ENCODE measurements at regions not wholly inside any gene's neighbourhood (a gene's known extent, or its start where the extent isn't known, plus 50 kb on each side); places are given as distances from the start of the nearest gene placed in this dataset.

- no peak for TF ChIP-seq NFATC3 (CRISPR knock-in tag; IDR thresholded peaks at IDR 0.05)
- TF ChIP-seq BRCA1 (CRISPR knock-in tag; IDR thresholded peaks at IDR 0.05), result peak; percentile 86; the same call in 1 of the 2 replicates
- peak; percentile 93 for TF ChIP-seq RARA (CRISPR knock-in tag; IDR thresholded peaks at IDR 0.05)
- TF ChIP-seq YEATS4 (CRISPR knock-in tag; IDR thresholded peaks at IDR 0.05; ENCODE audit: borderline replicate concordance), result peak; percentile 68
- TF ChIP-seq ZNF18 (CRISPR knock-in tag; IDR thresholded peaks at IDR 0.05; ENCODE audit: insufficient replicate concordance), result peak; percentile 82
- no peak for TF ChIP-seq ZNF562 (CRISPR knock-in tag; IDR thresholded peaks at IDR 0.05; ENCODE audit: borderline replicate concordance)
- no peak for TF ChIP-seq GRHL1 (CRISPR knock-in tag; conservative IDR thresholded peaks at IDR 0.05)
- 0 out of 2 replicates have a peak, but pooled peaks have one; percentile 37 for TF ChIP-seq DPF2 (CRISPR knock-in tag; IDR thresholded peaks at IDR 0.05; ENCODE audit: borderline replicate concordance, low read depth)
- TF ChIP-seq FOXP4 (CRISPR knock-in tag; IDR thresholded peaks at IDR 0.05), result peak; percentile 92
- peak; percentile 68 for TF ChIP-seq DBP (CRISPR knock-in tag; IDR thresholded peaks at IDR 0.05; ENCODE audit: not compliant biosample characterization)
- TF ChIP-seq YY1 (IDR thresholded peaks at IDR 0.05; ENCODE audit: insufficient read depth, insufficient replicate concordance, low read depth, low read length), result peak; percentile 31
- no peak for TF ChIP-seq ATF4 (CRISPR knock-in tag; IDR thresholded peaks at IDR 0.05)
- peak; percentile 89; the same call in 1 of the 2 replicates for TF ChIP-seq THAP7 (CRISPR knock-in tag; IDR thresholded peaks at IDR 0.05)
These were observed 144.1 kb upstream of the ERRFI1 start (continued) for GRCh38 chr1:8170059-8170835.
